Cardiac septum (tissue), 1 donor: ENCODE measurements at regions not wholly inside any gene's neighbourhood (a gene's known extent, or its start where the extent isn't known, plus 50 kb on each side); places are given as distances from the start of the nearest gene placed in this dataset.
"Not testable (repeated sequence)": the region's sequence is repeated elsewhere in the genome, so short reads cannot be mapped to it uniquely, and the experiment has no call there.

Source experiments
- DNase-seq: peaks from one replicate; pipeline ENCODE4 v3.0.0-alpha.2; 2020; ENCODE audit warnings: low spot score
- intact Hi-C: fragments of 100-400 bp; cut with DNase I; formaldehyde crosslinking; loops from one replicate; pipeline ENCODE4 v1.14.0; 2022
- donor health status: DM: no; HTN: no; CAD: no.

DNA sequence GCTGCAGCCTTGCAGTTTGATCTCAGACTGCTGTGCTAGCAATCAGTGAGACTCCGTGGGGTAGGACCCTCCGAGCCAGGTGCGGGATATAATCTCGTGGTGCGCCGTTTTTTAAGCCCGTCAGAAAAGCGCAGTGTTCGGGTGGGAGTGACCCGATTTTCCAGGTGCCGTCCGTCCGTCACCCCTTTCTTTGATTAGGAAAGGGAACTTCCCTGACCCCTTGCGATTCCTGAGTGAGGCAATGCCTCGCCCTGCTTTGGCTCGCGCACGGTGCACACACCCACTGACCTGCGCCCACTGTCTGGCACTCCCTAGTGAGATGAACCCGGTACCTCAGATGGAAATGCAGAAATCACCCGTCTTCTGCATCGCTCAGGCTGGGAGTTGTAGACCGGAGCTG, 203.2 kb downstream of the SNCAIP start:
- DNase-seq, result not testable (repeated sequence)
- intact Hi-C loops, result loop anchor here (10.0 kb wide), 1 partner anchor 1100 kb away; no protein-coding TSS in a partner anchor

DNA sequence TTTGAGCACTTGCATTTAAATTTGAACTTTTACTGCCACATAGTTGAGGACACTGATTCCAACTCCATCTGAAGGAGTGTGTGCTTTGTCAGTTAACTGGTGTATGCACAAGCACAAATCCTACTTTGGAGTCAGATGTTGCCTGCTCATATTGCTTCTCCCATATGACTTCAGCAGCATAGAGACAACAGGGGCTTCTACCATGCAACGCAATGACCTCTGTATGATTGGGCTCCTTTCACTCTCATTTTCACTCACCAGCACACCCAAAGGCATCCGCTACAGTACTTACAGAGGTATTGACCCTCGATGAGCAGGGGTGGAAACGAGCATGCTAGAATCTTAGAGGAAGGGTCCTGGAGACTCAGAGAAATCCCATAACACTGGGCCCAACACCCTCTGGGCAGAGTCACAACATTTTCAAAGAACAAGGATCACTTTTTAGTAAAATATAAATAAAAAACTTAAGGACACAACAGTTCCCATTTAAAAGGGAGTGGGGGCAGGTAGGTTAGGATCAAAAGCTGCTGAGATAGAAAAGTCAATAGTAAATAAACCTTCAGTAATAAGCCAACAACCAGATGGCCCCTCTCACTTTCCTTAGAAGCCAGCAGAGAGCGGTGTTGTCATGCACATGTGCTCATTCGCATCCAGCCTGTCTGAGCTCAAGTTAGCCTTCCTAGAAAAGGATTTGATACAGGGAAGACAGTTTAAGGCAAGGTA, 203.8 kb downstream of the SNCAIP start:
- no peak for DNase-seq
- intact Hi-C loops, result loop anchor here (10.0 kb wide), 1 partner anchor 1099 kb away; no protein-coding TSS in a partner anchor

GRCh38 chr5:122516432-122516743, 204.4 kb downstream of the SNCAIP start:
- intact Hi-C loops, result loop anchor here (10.0 kb wide), 1 partner anchor 1098 kb away; no protein-coding TSS in a partner anchor

DNA sequence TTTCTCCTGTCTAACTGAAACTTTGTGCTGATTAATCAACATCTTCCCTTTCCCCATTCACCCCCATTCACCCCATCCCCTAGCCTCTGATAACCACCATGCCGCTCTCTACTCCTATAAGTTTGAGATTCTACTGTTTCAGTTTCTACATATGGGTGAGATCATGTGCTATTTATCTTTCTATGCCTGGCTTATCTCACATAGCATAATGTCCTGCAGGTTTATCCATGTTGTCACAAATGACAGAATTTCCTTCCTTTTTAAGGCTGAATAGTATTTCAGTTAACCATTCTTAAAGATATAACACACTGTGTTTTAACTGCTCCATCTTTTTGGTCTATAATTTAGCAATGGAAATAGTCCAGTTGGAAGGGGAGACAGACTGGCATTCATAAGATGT, 205.1 kb downstream of the SNCAIP start:
- intact Hi-C loops, result loop anchor here (10.0 kb wide), 1 partner anchor 1098 kb away; no protein-coding TSS in a partner anchor
- no peak for DNase-seq

More at GRCh38 chr5:122516432-122516743, 204.4 kb downstream of the SNCAIP start:
- no peak for DNase-seq

DNA sequence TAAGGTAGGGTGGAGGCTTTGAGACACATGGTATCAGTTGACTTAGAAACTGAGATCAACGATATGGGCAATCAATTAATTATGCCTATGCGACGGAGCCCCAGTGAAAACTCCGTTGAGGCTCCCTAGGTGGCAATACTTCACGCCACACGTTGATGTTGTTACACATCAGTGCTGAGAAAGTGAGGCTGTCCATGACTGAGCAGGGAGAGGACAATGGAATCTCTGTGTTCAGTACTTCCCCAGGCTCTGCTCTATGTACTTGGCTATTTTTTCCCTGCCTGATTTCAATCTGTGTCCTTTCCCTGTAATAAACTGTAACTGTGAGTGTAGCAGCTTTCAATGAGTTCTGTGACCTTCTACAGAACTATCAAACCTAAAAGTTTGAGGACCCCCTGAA, 211.7 kb downstream of the SNCAIP start:
- DNase-seq, result no peak
- intact Hi-C loops, result no loop called here

DNA sequence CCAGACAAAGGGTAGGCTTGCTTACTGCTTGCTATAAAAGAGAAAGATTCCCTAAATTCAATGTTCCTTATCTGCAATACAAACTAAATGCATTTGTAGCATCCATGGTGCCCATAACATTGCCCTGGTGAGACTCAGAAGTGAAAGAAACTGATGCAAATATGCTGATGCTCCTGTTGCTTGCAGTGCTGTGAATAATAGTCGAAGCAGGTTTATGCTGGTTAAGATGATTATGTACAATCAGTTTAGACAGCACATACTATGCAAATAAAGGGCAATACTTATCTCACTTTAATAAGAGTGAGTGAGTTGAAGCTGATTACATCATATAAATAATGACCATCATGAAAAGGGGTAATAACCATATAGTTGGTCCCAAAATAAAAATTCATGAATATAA, 215.5 kb downstream of the SNCAIP start:
- DNase-seq, result no peak
- intact Hi-C loops, result no loop called here

GRCh38 chr5:122532035-122532434, 220.0 kb downstream of the SNCAIP start:
- no peak for DNase-seq
- intact Hi-C loops, result no loop called here

DNA sequence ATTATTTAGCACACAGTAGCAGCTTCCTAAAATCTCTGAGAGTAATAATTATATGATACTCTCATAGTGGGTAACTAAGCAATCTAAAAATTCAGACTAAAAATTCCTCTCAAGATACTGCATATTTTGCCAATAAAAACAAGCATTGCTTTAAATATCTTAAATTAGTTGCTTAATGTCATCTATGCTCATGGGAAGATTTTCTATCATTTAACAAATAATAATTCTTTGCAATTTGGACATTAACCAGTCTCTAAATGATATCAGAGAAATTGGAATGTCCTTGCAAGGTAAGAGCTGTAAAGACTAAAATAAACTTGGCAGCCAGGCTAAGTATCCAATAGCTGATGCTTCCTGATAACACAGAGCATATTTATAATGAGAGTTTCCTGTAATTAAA, 221.8 kb downstream of the SNCAIP start:
- no peak for DNase-seq
- intact Hi-C loops, result no loop called here

- intact Hi-C loops, result no loop called here
These were observed 222.8 kb downstream of the SNCAIP start for GRCh38 chr5:122534829-122535228.

GRCh38 chr5:122541388-122541787, 229.4 kb downstream of the SNCAIP start:
- no peak for DNase-seq
- intact Hi-C loops, result no loop called here

More at GRCh38 chr5:122534829-122535228, 222.8 kb downstream of the SNCAIP start:
- no peak for DNase-seq

- intact Hi-C loops, result no loop called here
- no peak for DNase-seq
These were observed 228.9 kb upstream of the SNX2 start for GRCh38 chr5:122545986-122546385.

- DNase-seq, result no peak
- intact Hi-C loops, result no loop called here
These were observed 227.7 kb upstream of the SNX2 start for GRCh38 chr5:122547219-122547618.

DNA sequence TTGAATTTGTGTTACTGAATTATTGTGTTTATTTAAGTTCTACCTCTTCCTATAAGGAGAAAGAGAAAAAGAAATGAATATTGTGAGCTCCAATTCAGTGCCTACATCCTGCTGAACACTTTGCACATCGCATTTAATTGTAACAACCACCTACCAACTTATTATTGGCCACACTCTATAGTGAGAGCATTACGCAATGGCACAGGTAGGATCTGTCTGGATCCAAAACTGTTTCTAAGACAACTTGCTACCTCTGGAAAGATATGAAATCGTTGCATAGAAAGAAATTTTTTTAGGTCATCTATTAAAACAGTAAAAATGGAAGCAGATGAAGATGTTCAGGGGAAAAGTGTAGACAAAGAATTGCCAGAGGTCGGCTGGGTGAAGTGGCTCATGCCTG, 227.2 kb upstream of the SNX2 start:
- intact Hi-C loops, result no loop called here
- no peak for DNase-seq

DNA sequence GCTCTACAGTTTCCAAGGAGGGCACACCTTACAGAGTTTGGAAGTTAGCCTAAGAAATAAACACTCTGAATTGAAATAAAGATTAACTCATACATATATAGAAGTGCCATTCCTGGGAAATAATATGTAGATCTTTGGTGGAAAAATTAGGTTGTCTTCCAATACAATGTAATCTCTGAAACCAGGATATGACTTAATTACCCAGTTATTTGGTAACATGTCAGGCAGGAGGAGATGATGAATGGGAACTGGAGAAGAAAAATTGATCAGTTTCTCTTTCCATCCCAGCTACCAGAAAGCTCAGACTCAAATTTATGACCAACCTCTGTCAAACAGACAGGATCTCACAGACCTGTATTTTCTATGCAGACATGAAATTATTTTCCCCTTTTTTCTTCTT, 215.2 kb upstream of the SNX2 start:
- intact Hi-C loops, result no loop called here
- DNase-seq, result no peak

- intact Hi-C loops, result no loop called here
- no peak for DNase-seq
These were observed 213.7 kb upstream of the SNX2 start for GRCh38 chr5:122561209-122561608.

GRCh38 chr5:122565331-122565730, 209.5 kb upstream of the SNX2 start:
- intact Hi-C loops, result no loop called here
- DNase-seq, result no peak

GRCh38 chr5:122576256-122577016, 198.4 kb upstream of the SNX2 start:
- intact Hi-C loops, result no loop called here
- DNase-seq, result no peak

DNA sequence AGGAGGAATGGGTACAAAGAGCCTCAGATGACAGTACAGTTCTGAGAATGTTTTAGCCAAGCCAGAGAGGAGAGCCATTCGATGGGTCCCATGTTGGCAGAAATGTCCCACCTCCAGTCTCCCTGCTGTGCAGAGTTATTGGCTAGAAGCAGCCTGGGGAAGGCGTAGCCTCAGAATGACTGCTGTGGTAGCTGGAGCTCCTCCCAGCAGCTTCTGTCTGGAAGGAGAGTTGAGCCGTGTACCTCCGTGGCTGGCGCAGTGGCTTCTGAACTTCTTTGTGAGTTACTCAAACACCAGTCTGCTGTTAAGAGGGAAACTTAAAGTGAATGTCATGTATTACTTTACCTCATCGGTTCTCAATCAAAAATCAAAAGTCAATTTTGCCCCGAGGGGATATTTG, 193.3 kb upstream of the SNX2 start:
- no peak for DNase-seq
- intact Hi-C loops, result no loop called here

- no peak for DNase-seq
- intact Hi-C loops, result no loop called here
These were observed 190.2 kb upstream of the SNX2 start for GRCh38 chr5:122584411-122585300.

DNA sequence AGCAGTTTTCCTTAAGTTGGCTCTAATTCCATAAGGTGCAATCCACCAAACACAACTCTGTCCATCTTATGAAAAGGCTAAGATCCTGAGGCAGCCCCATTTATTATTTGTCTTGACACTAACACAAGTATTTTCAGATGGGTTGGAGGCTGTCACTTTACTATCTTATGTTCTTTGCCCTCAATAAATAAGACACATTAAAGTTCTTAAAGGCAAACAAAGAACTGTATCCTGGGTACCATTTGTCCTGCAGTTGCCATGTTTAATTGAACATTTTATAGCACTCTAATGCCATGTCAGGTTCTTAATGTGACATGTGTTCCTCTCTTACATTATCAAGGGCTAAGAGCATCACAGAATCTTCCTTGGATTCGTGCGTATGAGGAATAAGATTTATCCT, 189.5 kb upstream of the SNX2 start:
- intact Hi-C loops, result no loop called here
- DNase-seq, result no peak
